CD4-positive, alpha-beta memory T cell (primary cell): ENCODE measurements at regions not wholly inside any gene's neighbourhood (a gene's known extent, or its start where the extent isn't known, plus 50 kb on each side); places are given as distances from the start of the nearest gene placed in this dataset.
"Not testable (repeated sequence)": the region's sequence is repeated elsewhere in the genome, so short reads cannot be mapped to it uniquely, and the experiment has no call there.

Source experiments
- CTCF ChIA-PET: fragments of 350-600 bp; sonication (Branson Sonifier 250); formaldehyde crosslinking; loops from one replicate; lab custom pipeline; 2021; ENCODE audit warnings: inconsistent platforms; ENCODE audit not compliant: partially characterized antibody; lab: Charles Lee
- POLR2A ChIA-PET: fragments of 350-600 bp; sonication (Branson Sonifier 250); formaldehyde crosslinking; loops from one replicate; lab custom pipeline; 2021; ENCODE audit not compliant: partially characterized antibody; lab: Charles Lee
- DNase-seq, 5 donors: peaks; one replicate each; pipeline versions ENCODE4 v3.0.0 to v3.0.0-alpha.2; 2020 to 2022; ENCODE audit warnings: mixed read lengths in 1 of 5
- H3K27ac ChIP-seq: one replicate; pipeline ENCODE4 v1.7.0; 2013; ENCODE audit warnings: low read depth, low read length
- H3K27me3 ChIP-seq: 2 replicates; pipeline ENCODE4 v1.7.0; 2013; ENCODE audit warnings: mild to moderate bottlenecking, low read length, moderate library complexity; ENCODE audit not compliant: insufficient read depth
- H3K36me3 ChIP-seq: 2 replicates; pipeline ENCODE4 v1.7.0; 2013; ENCODE audit warnings: mild to moderate bottlenecking, low read length, moderate library complexity; ENCODE audit not compliant: insufficient read depth
- H3K4me1 ChIP-seq: 2 replicates; pipeline ENCODE4 v1.7.0; 2013; ENCODE audit warnings: mild to moderate bottlenecking, low read length, moderate library complexity; ENCODE audit not compliant: insufficient read depth
- H3K4me3 ChIP-seq, 2 donors: one replicate each; pipeline ENCODE4 v1.7.0; 2013; ENCODE audit warnings: low read length in 2 of 2, mild to moderate bottlenecking in 1 of 2
- H3K9me3 ChIP-seq, 2 donors: one replicate each; pipeline ENCODE4 v1.7.0; 2013; ENCODE audit warnings: low read length in 2 of 2, control low read depth in 1 of 2; ENCODE audit not compliant: control insufficient read depth in 1 of 2
- H3K27ac Mint-ChIP-seq, 7 donors: one replicate each; pipeline ENCODE4 v1.8.0; 2020 to 2021; ENCODE audit warnings: mixed read lengths in 7 of 7, mild to moderate bottlenecking in 6 of 7, inconsistent platforms in 3 of 7, moderate library complexity in 3 of 7
- H3K27me3 Mint-ChIP-seq, 2 donors: one replicate each; pipeline ENCODE4 v1.8.0; 2020 to 2021; ENCODE audit warnings: mixed read lengths in 2 of 2
- H3K36me3 Mint-ChIP-seq, 2 donors: one replicate each; pipeline ENCODE4 v1.8.0; 2020 to 2021; ENCODE audit warnings: mixed read lengths in 2 of 2, inconsistent platforms in 1 of 2, mild to moderate bottlenecking in 1 of 2
- H3K4me1 Mint-ChIP-seq, 4 donors: one replicate each; pipeline ENCODE4 v1.8.0; 2020 to 2021; ENCODE audit warnings: mixed read lengths in 4 of 4, mild to moderate bottlenecking in 1 of 4
- H3K4me3 Mint-ChIP-seq, 8 donors: one replicate each; pipeline ENCODE4 v1.8.0; 2020 to 2021; ENCODE audit warnings: mixed read lengths in 8 of 8, mild to moderate bottlenecking in 7 of 8, moderate library complexity in 6 of 8, inconsistent platforms in 3 of 8
- H3K9me3 Mint-ChIP-seq, 8 donors: one replicate each; pipeline ENCODE4 v1.8.0; 2020 to 2021; ENCODE audit warnings: mixed read lengths in 8 of 8, mild to moderate bottlenecking in 5 of 8, inconsistent platforms in 3 of 8, moderate library complexity in 1 of 8
- intact Hi-C: fragments of 100-400 bp; cut with micrococcal nuclease; formaldehyde crosslinking; loops from one replicate; pipeline ENCODE4 v1.15.1; 2023

DNA sequence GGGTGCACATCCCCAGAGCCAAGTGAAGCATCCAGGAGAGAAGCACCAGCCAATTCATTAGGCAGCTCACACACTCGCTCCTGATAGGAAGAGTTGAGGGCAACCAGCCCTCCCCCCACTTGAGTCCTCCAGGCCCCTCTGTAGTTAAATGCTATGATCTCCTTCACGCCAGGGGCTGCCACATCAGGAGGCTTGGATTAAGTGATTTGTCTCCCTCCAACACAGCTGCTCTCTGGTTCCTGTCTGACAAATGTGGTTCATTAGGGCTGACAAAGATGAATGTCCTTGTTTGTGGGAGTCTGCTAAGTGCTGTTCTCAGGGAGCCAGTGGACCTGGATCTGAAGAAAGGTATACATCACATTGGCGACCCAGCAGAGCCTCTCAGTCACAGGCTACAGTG is 94.5 kb upstream of the WSCD1 start:
- no peaks in the 10 kb centered on the region for H3K4me1 Mint-ChIP-seq
- intact Hi-C loops: no loop called here
- CTCF ChIA-PET: no interaction called here

DNA sequence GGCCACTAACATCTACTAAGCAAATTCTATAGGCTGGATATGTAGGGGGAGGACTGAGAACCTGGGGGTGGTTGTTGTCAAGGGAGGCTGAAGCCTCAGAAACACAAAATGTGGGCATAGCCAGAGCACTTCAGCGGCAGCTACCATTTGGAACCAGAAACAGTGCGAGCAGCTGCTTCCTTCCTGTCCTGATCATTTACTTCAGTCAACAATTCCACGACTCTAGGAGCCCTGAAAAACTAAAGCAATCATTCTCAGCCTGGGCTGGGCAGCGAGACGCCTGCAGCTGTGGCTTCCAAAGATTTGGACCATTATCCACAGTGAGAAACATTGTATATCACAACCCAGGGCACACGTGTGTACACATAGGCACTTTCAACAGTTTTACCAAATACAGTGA is 93.9 kb upstream of the WSCD1 start:
- no peak overlapping the region for H3K27ac ChIP-seq
- H3K9me3 ChIP-seq: peaks cover 0 to 6% of the 10 kb centered on the region in 2 donors
- Mint-ChIP-seq H3K27ac (no peak overlapping the region), H3K27me3 (peaks cover 8 to 20% of the 10 kb centered on the region in 2 donors), H3K4me1 (no peaks in the 10 kb centered on the region), H3K9me3 (peaks cover 0 to 18% (median 6%) of the 10 kb centered on the region in 8 donors), H3K36me3 (no peaks in the 10 kb centered on the region), H3K4me3 (no peak overlapping the region)
- POLR2A ChIA-PET: no interaction called here
- H3K4me1 ChIP-seq: no peaks in the 10 kb centered on the region
- intact Hi-C loops: no loop called here
- H3K4me3 ChIP-seq: no peak overlapping the region
- H3K27me3 ChIP-seq: no peaks in the 10 kb centered on the region
- CTCF ChIA-PET: no interaction called here
- DNase-seq: no peak
- H3K36me3 ChIP-seq: no peaks in the 10 kb centered on the region

More for the DNA sequence above, 94.5 kb upstream of the WSCD1 start:
- H3K27ac Mint-ChIP-seq: no peak overlapping the region
- H3K4me1 ChIP-seq: no peaks in the 10 kb centered on the region
- H3K9me3 ChIP-seq: peaks cover 0 to 6% of the 10 kb centered on the region in 2 donors
- no peak overlapping the region for H3K4me3 Mint-ChIP-seq
- no peaks in the 10 kb centered on the region for H3K36me3 Mint-ChIP-seq
- H3K36me3 ChIP-seq: no peaks in the 10 kb centered on the region
- H3K27me3 Mint-ChIP-seq: peaks cover 8 to 20% of the 10 kb centered on the region in 2 donors
- POLR2A ChIA-PET: no interaction called here
- H3K27ac ChIP-seq: no peak overlapping the region
- H3K27me3 ChIP-seq: no peaks in the 10 kb centered on the region
- DNase-seq: no peak
- H3K4me3 ChIP-seq: no peak overlapping the region
- peaks cover 0 to 18% (median 6%) of the 10 kb centered on the region in 8 donors for H3K9me3 Mint-ChIP-seq

DNA sequence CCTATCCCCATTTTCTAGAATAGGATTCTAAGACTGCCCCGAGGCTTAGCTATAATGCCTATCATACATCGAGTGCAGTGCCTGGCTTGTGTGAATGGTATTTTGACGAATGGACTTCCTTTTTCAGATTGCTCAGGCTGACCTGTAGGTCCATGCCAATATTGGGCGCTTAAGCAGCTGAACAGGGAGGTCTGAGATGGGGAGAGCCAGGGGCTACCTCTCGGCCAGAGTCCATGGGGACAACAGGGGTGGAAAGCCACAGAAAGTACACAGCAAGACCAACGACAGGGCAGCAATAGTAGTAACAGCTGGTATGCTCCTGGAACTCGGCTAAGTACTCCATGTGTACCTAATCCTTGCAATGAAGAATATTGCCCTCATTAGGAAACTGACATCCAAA is 91.7 kb upstream of the WSCD1 start:
- Histone ChIP-seq H3K9me3 (peaks cover 0 to 3% of the 10 kb centered on the region in 2 donors), H3K36me3 (no peaks in the 10 kb centered on the region), H3K4me3 (no peak overlapping the region), H3K27ac (no peak overlapping the region), H3K4me1 (no peaks in the 10 kb centered on the region), H3K27me3 (no peaks in the 10 kb centered on the region)
- POLR2A ChIA-PET: no interaction called here
- Mint-ChIP-seq H3K27ac (no peak overlapping the region), H3K4me3 (no peak overlapping the region), H3K27me3 (peaks cover 8 to 21% of the 10 kb centered on the region in 2 donors), H3K4me1 (no peaks in the 10 kb centered on the region), H3K9me3 (peaks cover 0 to 6% (median 5%) of the 10 kb centered on the region in 8 donors), H3K36me3 (no peaks in the 10 kb centered on the region)
- intact Hi-C loops: no loop called here
- CTCF ChIA-PET: no interaction called here
- no peak for DNase-seq

DNA sequence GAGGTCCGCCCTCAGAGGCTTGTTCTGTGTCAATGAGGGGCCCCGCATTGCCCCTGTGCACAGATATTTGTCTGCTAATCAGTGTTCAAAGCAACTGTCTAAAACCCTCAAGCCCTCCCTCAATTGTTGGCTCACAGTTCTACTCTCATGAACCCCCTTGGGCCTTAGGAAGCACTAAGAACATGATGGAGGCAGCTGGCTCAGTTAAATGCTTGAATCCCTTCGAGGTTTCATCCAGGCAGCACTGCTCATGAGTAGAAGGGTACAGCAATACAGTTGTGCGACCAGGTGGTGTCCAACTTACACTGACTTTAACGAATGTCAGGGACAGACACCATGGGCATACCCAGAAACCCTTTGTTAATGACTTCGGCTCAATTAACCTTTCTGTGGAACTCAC is 89.2 kb upstream of the WSCD1 start:
- no peak for DNase-seq
- Mint-ChIP-seq H3K9me3 (peaks cover 0 to 2% (median 0%) of the 10 kb centered on the region in 8 donors), H3K27me3 (peaks cover 13 to 23% of the 10 kb centered on the region in 2 donors), H3K4me1 (no peaks in the 10 kb centered on the region), H3K27ac (no peak overlapping the region), H3K36me3 (no peaks in the 10 kb centered on the region), H3K4me3 (no peak overlapping the region)
- ChIA-PET POLR2A (no interaction called here), CTCF (no interaction called here)
- no peak overlapping the region for H3K27ac ChIP-seq
- H3K36me3 ChIP-seq: no peaks in the 10 kb centered on the region
- no peaks in the 10 kb centered on the region for H3K4me1 ChIP-seq
- no peaks in the 10 kb centered on the region for H3K27me3 ChIP-seq
- no peaks in the 10 kb centered on the region for H3K9me3 ChIP-seq
- H3K4me3 ChIP-seq: no peak overlapping the region
- intact Hi-C loops: no loop called here

DNA sequence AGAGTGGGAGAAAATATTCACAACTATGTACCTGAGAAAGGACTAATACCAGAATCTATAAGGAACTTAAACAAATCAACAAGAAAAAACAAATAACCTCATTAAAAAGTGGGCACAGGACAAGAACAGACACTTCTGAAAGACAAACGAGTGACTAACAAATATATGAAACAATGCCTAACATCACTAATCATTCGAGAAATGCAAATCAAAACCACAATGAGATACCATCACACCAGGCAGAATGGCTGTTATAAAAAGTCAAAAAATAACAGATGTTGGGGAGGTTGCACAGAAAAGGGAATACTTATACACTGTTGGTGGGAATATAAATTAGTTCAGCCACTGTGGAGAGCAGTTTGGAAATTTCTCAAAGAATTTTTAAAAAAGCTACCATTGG is 83.5 kb upstream of the WSCD1 start:
- Mint-ChIP-seq H3K4me3 (no peak overlapping the region), H3K27ac (no peak overlapping the region), H3K9me3 (peaks cover 0 to 2% (median 0%) of the 10 kb centered on the region in 8 donors), H3K27me3 (peaks cover 17 to 23% of the 10 kb centered on the region in 2 donors), H3K4me1 (no peaks in the 10 kb centered on the region), H3K36me3 (no peaks in the 10 kb centered on the region)
- no peak overlapping the region for H3K4me3 ChIP-seq
- no peak overlapping the region for H3K27ac ChIP-seq
- no peaks in the 10 kb centered on the region for H3K9me3 ChIP-seq
- ChIA-PET CTCF (no interaction called here), POLR2A (no interaction called here)
- DNase-seq: no peak
- intact Hi-C loops: no loop called here
- H3K4me1 ChIP-seq: no peaks in the 10 kb centered on the region
- H3K27me3 ChIP-seq: no peaks in the 10 kb centered on the region
- H3K36me3 ChIP-seq: no peaks in the 10 kb centered on the region

DNA sequence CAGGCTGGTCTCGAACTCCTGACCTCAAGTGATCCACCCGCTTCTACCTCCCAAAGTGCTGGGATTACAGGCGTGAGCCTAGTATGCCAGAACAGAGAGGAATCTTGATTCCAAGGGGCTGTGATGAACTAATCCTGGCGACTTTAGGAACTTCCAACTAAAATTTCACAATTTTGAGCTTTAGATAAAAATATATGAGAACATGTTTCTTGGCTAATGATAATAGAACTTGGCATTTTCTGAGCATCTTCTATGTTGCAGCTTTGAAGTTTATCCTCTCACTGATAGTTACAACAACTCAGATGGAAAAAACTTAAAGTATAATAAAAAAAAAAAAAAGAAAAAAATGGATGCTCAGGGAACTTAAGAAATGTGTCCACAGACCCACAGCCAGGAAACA is 69.8 kb upstream of the WSCD1 start:
- no peak overlapping the region for H3K27ac ChIP-seq
- no peaks in the 10 kb centered on the region for H3K36me3 ChIP-seq
- Mint-ChIP-seq H3K27me3 (peaks cover 11 to 19% of the 10 kb centered on the region in 2 donors), H3K4me1 (no peaks in the 10 kb centered on the region), H3K36me3 (no peaks in the 10 kb centered on the region), H3K27ac (no peak overlapping the region), H3K9me3 (no peaks in the 10 kb centered on the region), H3K4me3 (no peak overlapping the region)
- CTCF ChIA-PET: no interaction called here
- no peak for DNase-seq
- H3K4me1 ChIP-seq: no peaks in the 10 kb centered on the region
- H3K9me3 ChIP-seq: no peaks in the 10 kb centered on the region
- intact Hi-C loops: no loop called here
- no peaks in the 10 kb centered on the region for H3K27me3 ChIP-seq
- POLR2A ChIA-PET: no interaction called here
- H3K4me3 ChIP-seq: no peak overlapping the region

DNA sequence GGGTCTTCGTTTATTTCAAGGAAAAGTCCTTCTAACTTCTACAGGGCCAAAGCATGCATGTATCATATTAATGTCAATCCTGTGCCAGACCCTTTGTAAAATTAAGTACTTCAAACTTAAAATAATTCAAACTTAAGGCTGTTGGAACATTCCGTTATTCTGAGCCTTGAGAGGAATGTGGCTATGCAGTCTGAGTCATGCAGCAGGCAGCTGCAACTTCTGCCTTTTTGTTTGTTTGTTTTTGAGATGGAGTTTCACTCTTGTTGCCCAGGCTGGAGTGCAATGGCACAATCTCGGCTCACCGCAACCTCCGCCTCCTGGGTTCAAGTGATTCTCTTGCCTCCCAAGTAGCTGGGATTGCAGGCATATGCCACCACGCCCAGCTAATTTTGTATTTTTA is 67.0 kb upstream of the WSCD1 start:
- H3K4me1 Mint-ChIP-seq, H3K27ac ChIP-seq, H3K36me3 Mint-ChIP-seq, H3K9me3 ChIP-seq, H3K27me3 ChIP-seq, H3K36me3 ChIP-seq, H3K27ac Mint-ChIP-seq, intact Hi-C loops, H3K9me3 Mint-ChIP-seq, CTCF ChIA-PET, H3K4me3 ChIP-seq, H3K4me1 ChIP-seq, DNase-seq, POLR2A ChIA-PET, H3K4me3 Mint-ChIP-seq: not testable (repeated sequence)
- peaks cover 6 to 17% of the 10 kb centered on the region in 2 donors for H3K27me3 Mint-ChIP-seq

DNA sequence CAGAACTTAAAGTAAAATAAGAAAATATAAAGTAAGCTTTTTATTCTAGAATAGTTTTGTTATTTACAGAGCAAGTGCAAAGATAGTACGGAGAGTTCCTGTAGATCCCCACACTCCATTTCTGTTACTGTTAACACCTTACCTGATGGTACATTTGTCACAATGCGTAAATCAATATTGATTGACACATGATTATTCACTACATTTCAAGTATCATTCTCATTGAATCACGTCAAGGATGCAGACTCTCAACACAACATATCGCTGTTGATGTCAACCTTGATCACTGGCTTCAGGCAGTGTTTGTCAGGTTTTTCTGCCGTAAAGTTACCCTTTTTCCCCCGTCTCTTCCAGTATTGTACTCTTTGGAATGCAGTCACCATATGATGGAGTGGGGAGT is 64.2 kb upstream of the WSCD1 start:
- H3K27me3 Mint-ChIP-seq: peaks cover 7 to 17% of the 10 kb centered on the region in 2 donors
- H3K4me3 ChIP-seq: no peak overlapping the region
- H3K27ac Mint-ChIP-seq: no peak overlapping the region
- CTCF ChIA-PET: no interaction called here
- no peaks in the 10 kb centered on the region for H3K27me3 ChIP-seq
- peaks cover 0 to 2% (median 0%) of the 10 kb centered on the region in 8 donors for H3K9me3 Mint-ChIP-seq
- H3K27ac ChIP-seq: no peak overlapping the region
- no peak overlapping the region for H3K4me3 Mint-ChIP-seq
- POLR2A ChIA-PET: no interaction called here
- intact Hi-C loops: no loop called here
- H3K36me3 Mint-ChIP-seq: no peaks in the 10 kb centered on the region
- H3K4me1 Mint-ChIP-seq: no peaks in the 10 kb centered on the region
- H3K4me1 ChIP-seq: no peaks in the 10 kb centered on the region
- H3K36me3 ChIP-seq: no peaks in the 10 kb centered on the region
- DNase-seq: no peak
- no peaks in the 10 kb centered on the region for H3K9me3 ChIP-seq
